ENCODE measurements at regions not wholly inside any gene's neighbourhood (a gene's known extent, or its start where the extent isn't known, plus 50 kb on each side); places are given as distances from the start of the nearest gene placed in this dataset.
"Not testable (repeated sequence)": the region's sequence is repeated elsewhere in the genome, so short reads cannot be mapped to it uniquely, and the experiment has no call there.

DNA sequence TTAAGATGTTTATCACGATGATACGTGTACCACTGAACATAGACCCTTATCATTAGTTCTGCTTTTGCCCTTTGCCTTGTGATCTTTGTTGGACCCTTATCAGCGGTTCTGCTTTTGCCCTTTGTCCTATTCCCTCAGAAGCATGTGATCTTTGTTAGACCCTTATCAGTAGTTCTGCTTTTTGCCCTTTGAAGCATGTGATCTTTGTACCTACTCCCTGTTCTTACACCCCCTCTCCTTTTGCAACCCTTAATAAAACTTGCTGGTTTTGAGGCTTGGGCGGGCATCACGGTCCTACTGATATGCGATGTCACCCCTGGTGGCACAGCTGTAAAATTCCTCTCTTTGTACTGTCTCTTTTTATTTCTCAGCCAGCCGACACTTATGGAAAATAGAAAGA, 117.0 kb downstream of the SDHAF3 start:
- not testable (repeated sequence) for DNase-seq (ENCODE audit: low read depth in 2 of 3, low spot score in 2 of 3)

DNA sequence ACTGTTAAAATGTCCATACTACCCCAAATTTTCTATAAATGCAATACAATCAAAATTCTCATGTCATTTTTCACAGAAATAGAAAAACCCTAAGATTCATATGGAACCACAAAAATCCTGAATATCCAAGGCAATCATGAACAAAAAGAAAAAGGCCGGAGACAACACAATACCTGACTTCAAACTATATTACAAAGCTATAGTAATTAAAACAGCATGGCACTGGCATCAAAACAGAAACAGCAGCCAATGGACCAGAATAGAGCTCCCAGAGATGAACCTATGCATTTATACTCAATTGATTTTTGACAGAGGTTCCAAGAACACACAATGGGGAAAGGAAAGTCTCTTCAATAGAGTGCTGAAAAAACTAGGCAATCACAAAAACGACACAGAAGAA, 128.8 kb downstream of the SDHAF3 start:
- no peak for DNase-seq (ENCODE audit: low read depth in 2 of 3, low spot score in 2 of 3)

- not testable (repeated sequence) for DNase-seq (ENCODE audit: low read depth in 2 of 3, low spot score in 2 of 3)
Observed at GRCh38 chr7:97258187-97258586, 140.7 kb downstream of the SDHAF3 start.

DNA sequence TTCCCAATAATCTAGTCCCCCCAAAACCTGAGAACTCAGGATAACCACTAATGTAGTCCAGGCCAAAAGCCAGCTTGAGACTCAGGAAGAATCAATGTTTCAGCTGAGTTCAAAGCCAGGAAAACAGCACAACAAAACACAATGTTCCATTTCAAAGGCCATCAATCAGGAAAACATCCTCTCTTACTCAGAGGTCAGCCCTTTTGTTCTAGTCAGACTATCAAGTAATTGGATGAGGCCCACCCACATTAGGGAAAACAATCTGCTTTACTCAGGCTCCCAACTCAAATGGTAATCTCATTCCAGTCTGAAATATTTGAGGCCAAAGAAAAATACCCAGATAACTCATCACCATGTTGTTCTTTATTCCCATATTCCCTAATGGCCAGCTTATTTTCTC, 152.2 kb downstream of the SDHAF3 start:
- no peak for DNase-seq (ENCODE audit: low read depth in 2 of 3, low spot score in 2 of 3)

GRCh38 chr7:97270280-97270679, 152.8 kb downstream of the SDHAF3 start:
- no peak for DNase-seq (ENCODE audit: low read depth in 2 of 3, low spot score in 2 of 3)

DNA sequence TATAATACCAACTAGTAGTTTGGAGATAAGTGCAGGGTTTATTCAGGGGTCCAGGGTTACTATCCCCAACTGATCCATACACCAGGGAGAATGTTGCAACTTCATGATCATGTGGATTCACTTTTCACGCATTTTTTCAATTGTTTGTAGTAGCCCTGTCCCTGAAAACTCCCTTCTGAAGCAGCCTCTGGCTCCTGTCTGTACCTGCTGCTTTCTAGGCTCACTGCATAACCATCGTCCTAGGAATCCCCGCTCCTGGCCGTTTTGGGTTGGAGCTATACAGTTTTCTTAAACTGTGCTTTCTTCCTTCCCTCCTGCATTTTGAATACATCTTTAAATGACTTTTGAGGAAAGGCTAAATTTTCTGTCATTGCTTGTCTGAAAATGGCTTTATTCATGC, 154.1 kb downstream of the SDHAF3 start:
- DNase-seq (ENCODE audit: low read depth in 2 of 3, low spot score in 2 of 3), result no peak

DNA sequence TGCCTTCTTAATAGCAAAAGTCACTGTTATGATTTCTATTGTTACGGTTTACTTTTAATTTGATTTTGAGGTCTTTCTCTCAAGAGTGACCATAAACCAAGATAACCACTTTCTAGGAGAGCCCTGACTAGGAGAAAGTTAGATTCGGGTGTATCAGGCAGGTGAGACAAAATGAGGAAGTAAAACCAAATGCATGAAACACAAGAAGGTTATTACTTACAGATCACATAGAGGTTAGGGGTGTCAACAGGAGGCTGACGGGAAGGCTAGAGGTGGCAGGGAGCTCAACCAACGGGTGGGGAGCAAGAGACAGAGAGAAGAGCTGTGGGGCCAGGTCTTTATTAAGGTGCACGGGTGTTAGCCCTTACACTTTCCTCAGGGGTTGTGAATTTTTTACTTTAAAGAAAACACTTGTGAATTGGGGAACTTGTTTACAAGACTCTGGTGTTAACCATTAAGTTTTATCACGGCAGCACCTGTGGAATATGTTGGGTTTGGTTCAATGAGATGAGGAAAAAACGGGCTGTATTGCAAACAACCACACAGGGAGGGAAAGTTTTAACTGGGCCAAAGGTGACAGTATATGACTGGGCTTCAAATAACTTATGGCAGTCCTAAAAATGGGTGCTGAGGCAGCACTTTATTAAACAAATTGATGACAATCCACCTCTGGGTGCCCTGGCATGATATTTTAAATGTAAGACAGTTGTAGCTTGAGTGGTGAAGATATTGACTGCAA, 154.9 kb downstream of the SDHAF3 start:
- DNase-seq (ENCODE audit: low read depth in 2 of 3, low spot score in 2 of 3), result no peak

- DNase-seq (ENCODE audit: low read depth in 2 of 3, low spot score in 2 of 3), result no peak
Observed at GRCh38 chr7:97275475-97275874, 158.0 kb downstream of the SDHAF3 start.

DNA sequence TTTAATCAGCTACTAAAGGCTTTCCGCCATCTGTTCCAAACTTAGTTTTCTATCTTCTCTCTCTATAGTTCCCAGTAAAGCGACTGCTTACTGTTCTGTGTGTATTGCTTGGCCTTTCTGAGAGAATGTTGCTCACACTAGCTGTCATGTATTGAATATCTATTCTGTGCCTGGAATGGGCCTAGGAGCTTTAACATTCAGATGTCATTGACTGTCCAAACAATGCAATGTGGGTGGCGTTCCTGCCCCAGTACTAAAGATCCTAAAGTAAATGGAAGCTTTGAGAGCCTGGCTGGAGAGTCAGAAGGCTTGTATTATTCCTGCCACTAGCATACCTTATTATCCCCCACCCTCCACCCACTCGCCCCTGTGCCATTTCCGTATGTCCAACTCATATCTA, 163.5 kb downstream of the SDHAF3 start:
- no peak for DNase-seq (ENCODE audit: low read depth in 2 of 3, low spot score in 2 of 3)

DNA sequence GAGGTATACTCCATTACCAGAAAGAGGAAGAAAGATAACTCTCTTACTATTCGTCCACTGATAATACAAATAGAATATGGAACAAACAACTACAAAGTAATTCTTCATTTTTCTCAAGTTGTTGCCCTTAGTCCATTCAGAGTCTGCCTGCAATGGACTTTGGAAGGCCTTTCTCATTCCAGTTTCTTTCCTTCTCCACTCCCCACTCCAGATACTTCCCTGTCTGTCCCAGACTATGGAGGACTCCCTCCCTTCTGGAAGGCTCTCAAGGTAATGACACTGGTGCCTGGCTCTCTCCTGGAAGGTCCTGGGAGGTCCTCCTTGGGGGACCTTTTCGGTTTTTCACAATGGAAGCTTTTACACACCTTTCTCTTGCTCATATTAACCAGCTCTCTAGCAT, 167.8 kb downstream of the SDHAF3 start:
- no peak for DNase-seq (ENCODE audit: low read depth in 2 of 3, low spot score in 2 of 3)

DNA sequence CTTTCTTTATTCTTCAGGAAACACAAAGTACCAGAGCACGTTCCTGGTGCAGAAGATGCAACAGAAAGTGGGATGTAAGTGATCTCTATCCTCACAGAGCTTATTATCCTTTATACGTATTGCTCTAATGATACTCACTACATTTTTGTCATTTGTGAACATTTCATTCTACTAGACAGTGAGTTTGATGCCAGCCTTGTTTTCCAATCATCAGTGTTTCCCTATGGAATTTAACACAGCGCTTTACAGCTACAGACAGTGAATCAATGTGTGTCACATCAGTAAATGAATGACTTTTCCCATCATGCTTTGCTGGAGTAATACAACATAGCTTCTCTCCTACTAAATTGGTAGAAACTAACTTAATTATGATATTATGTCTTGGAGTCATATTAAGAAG, 175.5 kb downstream of the SDHAF3 start:
- no peak for DNase-seq (ENCODE audit: low read depth in 2 of 3, low spot score in 2 of 3)

- DNase-seq (ENCODE audit: low read depth in 2 of 3, low spot score in 2 of 3), result no peak
Observed at GRCh38 chr7:97298561-97298960, 181.1 kb downstream of the SDHAF3 start.

GRCh38 chr7:97305589-97305988, 188.1 kb downstream of the SDHAF3 start:
- DNase-seq (ENCODE audit: low read depth in 2 of 3, low spot score in 2 of 3), result no peak

GRCh38 chr7:97307521-97308108, 190.1 kb downstream of the SDHAF3 start:
- no peak for DNase-seq (ENCODE audit: low read depth in 2 of 3, low spot score in 2 of 3)

DNA sequence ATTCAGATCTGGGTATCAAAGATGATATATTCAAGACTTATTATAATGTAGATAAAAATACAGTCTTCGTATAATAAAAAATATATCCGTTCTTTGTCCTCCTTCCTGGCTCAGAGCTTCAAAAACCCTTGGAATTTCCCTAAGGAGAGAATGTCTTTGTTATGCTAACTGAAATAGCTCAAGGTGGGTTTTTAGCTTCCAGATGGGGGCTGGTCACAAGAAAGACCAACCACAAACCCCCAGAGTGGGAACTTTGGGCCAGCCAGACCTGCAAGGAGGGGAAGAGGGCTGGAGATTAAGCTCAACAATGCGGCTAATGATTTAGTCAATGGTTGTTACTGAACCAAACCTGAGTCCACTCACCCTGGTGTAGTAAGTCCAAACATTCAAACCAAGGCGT, 196.4 kb downstream of the SDHAF3 start:
- DNase-seq (ENCODE audit: low read depth in 2 of 3, low spot score in 2 of 3), result no peak

DNA sequence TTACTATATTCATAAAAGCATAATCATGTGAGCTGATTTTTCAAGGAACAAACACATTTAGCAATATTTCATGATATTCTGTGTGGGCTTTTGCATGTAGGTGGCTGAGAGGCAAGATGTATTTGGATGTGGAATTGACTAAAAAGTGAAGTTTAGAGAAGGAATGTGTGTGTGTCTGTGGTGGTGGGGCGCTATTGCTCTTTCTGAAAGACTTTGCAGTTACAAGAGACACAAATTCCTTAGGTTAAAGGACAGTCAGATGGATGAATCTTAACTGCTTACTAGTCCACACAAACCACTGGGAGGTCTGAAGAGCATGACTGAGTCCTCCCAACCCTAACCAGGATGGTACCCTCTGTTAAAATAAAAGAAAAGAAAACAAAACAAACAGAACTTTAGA, 200.1 kb downstream of the SDHAF3 start:
- no peak for DNase-seq (ENCODE audit: low read depth in 2 of 3, low spot score in 2 of 3)

DNA sequence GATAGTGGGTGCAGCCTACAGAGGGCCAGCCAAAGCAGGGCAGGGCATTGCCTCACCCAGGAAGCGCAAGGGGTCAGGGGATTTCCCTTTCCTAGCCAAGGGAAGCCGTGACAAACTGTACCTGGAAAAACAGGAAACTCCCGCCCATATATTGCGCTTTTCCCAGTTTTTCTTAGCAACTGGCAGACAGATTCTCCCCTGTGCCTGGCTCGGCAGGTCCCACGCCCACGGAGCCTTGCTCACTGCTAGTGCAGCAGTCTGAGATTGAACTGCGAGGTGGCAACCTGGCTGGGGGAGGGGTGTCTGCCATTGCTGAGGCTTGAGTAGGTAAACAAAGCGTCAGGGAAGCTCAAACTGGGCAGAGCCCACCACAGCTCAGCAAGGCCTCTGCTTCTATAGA, 212.4 kb downstream of the SDHAF3 start:
- DNase-seq (ENCODE audit: low read depth in 2 of 3, low spot score in 2 of 3), result not testable (repeated sequence)

DNA sequence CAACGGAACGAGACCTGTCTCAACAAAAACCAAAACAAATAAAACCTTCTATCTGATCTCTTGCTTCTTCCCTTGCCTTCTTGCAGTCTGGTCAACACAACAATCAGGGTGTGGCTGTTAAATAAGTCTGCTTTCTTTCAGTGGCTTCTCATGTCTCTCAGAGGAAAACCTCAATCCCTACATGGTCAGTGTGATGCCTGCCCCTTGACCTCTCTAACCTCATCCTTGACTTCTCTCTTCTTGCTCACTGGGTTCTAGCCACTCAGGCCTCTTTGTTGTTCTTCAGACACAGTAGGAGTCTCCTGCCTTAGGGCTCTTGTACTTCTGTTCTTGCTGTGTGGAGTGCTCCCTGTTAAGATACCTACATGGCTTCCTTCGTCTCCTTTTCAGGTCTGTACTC, 220.4 kb downstream of the SDHAF3 start:
- no peak for DNase-seq (ENCODE audit: low read depth in 2 of 3, low spot score in 2 of 3)

- no peak for DNase-seq (ENCODE audit: low read depth in 2 of 3, low spot score in 2 of 3)
Observed at GRCh38 chr7:97342512-97342911, 225.0 kb downstream of the SDHAF3 start.

DNA sequence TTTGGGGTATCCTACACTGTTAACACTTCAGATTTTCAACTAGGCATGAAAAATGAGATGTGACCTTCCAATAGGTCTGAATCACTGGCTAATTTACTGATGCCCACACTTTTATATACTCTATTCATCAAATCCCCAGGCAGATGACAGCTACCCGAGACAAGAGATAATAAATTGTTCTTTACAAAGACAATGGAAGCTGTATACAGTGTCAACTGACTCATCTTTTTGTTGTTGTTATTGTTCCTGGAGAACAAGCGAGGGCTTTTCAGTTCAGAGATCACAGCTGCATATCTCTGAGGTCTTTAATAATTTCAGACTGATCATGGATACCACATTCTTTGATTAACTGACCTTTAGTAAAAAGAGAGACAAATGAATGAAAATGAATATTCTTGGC, 228.9 kb downstream of the SDHAF3 start:
- no peak for DNase-seq (ENCODE audit: low read depth in 2 of 3, low spot score in 2 of 3)

DNA sequence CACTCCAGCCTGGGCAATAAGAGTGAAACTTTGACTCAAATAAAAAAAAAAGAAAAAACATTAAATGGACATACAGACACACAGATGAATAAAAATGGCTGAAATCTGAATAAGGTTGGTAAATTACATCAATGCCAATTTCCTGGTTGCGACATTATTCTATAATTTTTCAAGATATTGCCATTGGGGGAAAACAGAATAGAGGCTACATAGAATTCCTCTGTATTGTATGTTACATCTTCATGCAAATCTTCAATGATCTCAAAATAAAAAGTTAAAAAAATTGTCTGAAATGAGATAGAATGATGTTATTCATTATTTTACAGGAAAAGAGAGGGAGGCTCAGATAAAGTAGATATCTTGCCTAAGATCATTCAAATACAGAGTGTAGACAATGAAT, 234.0 kb downstream of the SDHAF3 start:
- no peak for DNase-seq (ENCODE audit: low read depth in 2 of 3, low spot score in 2 of 3)

GRCh38 chr7:97357459-97357858, 240.0 kb downstream of the SDHAF3 start:
- DNase-seq (ENCODE audit: low read depth in 2 of 3, low spot score in 2 of 3), result no peak

GRCh38 chr7:97372882-97373281, 255.4 kb downstream of the SDHAF3 start:
- DNase-seq (ENCODE audit: low read depth in 2 of 3, low spot score in 2 of 3), result no peak

Data from hematopoietic multipotent progenitor cell (in vitro differentiated cells).